ENCODE measurements at regions not wholly inside any gene's neighbourhood (a gene's known extent, or its start where the extent isn't known, plus 50 kb on each side); places are given as distances from the start of the nearest gene placed in this dataset.
"Not testable (repeated sequence)": the region's sequence is repeated elsewhere in the genome, so short reads cannot be mapped to it uniquely, and the experiment has no call there.

DNA sequence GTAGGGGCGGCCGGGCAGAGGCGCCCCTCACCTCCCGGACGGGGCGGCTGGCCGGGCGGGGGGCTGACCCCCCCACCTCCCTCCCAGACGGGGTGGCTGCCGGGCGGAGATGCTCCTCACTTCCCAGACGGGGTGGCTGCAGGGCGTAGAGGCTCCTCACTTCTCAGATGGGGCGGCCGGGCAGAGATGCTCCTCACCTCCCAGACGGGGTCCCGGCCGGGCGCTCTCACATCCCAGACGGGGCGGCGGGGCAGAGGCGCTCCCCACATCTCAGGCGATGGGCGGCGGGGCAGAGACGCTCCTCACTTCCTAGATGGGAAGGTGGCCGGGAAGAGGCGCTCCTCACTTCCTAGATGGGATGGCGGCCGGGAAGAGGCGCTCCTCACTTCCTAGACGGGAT is 232.2 kb upstream of the PRDM1 start:
- not testable (repeated sequence) for TF ChIP-seq POLR2A (IDR thresholded peaks at IDR 0.05); EP300 (IDR thresholded peaks at IDR 0.05; ENCODE audit: low read depth); POLR2AphosphoS5 (IDR thresholded peaks at IDR 0.05)
- TF ChIP-seq, protein P1, sequence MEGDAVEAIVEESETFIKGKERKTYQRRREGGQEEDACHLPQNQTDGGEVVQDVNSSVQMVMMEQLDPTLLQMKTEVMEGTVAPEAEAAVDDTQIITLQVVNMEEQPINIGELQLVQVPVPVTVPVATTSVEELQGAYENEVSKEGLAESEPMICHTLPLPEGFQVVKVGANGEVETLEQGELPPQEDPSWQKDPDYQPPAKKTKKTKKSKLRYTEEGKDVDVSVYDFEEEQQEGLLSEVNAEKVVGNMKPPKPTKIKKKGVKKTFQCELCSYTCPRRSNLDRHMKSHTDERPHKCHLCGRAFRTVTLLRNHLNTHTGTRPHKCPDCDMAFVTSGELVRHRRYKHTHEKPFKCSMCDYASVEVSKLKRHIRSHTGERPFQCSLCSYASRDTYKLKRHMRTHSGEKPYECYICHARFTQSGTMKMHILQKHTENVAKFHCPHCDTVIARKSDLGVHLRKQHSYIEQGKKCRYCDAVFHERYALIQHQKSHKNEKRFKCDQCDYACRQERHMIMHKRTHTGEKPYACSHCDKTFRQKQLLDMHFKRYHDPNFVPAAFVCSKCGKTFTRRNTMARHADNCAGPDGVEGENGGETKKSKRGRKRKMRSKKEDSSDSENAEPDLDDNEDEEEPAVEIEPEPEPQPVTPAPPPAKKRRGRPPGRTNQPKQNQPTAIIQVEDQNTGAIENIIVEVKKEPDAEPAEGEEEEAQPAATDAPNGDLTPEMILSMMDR (IDR thresholded peaks at IDR 0.05) = not testable (repeated sequence)

All from transverse colon (tissue), 4 donors.